Medulla oblongata (tissue), 1 donor: ENCODE measurements at regions not wholly inside any gene's neighbourhood (a gene's known extent, or its start where the extent isn't known, plus 50 kb on each side); places are given as distances from the start of the nearest gene placed in this dataset.
"Not testable (repeated sequence)": the region's sequence is repeated elsewhere in the genome, so short reads cannot be mapped to it uniquely, and the experiment has no call there.

ENCODE experiments used
- DNase-seq: peaks from one replicate; pipeline ENCODE4 v3.0.0-alpha.2; 2015; ENCODE audit errors: extremely low spot score

GRCh38 chr4:138400543-138400942 lies 158.4 kb upstream of the SLC7A11 start:
- DNase-seq, result no peak

- no peak for DNase-seq
These were observed 157.9 kb upstream of the SLC7A11 start for GRCh38 chr4:138400066-138400465.

GRCh38 chr4:138399081-138399480 lies 156.9 kb upstream of the SLC7A11 start:
- DNase-seq, result no peak

GRCh38 chr4:138398322-138398721 lies 156.2 kb upstream of the SLC7A11 start:
- peak; percentile 36 for DNase-seq

GRCh38 chr4:138393886-138394610 lies 151.9 kb upstream of the SLC7A11 start:
- no peak for DNase-seq

GRCh38 chr4:138392751-138393308 lies 150.7 kb upstream of the SLC7A11 start:
- no peak for DNase-seq

- no peak for DNase-seq
These were observed 148.0 kb upstream of the SLC7A11 start for GRCh38 chr4:138389976-138390685.

GRCh38 chr4:138374947-138375346 lies 132.8 kb upstream of the SLC7A11 start:
- no peak for DNase-seq

GRCh38 chr4:138367942-138368341 lies 125.8 kb upstream of the SLC7A11 start:
- DNase-seq, result no peak

GRCh38 chr4:138352446-138352845 lies 110.3 kb upstream of the SLC7A11 start:
- DNase-seq, result not testable (repeated sequence)

- no peak for DNase-seq
These were observed 105.9 kb upstream of the SLC7A11 start for GRCh38 chr4:138348055-138348454.

GRCh38 chr4:138347561-138347960 lies 105.4 kb upstream of the SLC7A11 start:
- DNase-seq, result no peak

- DNase-seq, result no peak
These were observed 102.7 kb upstream of the SLC7A11 start for GRCh38 chr4:138344851-138345250.

- DNase-seq, result no peak
These were observed 101.9 kb upstream of the SLC7A11 start for GRCh38 chr4:138344054-138344453.

- no peak for DNase-seq
These were observed 99.7 kb upstream of the SLC7A11 start for GRCh38 chr4:138341739-138342415.

- DNase-seq, result no peak
These were observed 96.7 kb upstream of the SLC7A11 start for GRCh38 chr4:138338840-138339239.

- DNase-seq, result not testable (repeated sequence)
These were observed 96.1 kb upstream of the SLC7A11 start for GRCh38 chr4:138338222-138338621.

GRCh38 chr4:138334346-138335016 lies 92.3 kb upstream of the SLC7A11 start:
- no peak for DNase-seq

- DNase-seq, result not testable (repeated sequence)
These were observed 90.3 kb upstream of the SLC7A11 start for GRCh38 chr4:138332415-138332814.

- DNase-seq, result peak; percentile 13
These were observed 88.4 kb upstream of the SLC7A11 start for GRCh38 chr4:138330531-138330930.

GRCh38 chr4:138329506-138330070 lies 87.4 kb upstream of the SLC7A11 start:
- no peak for DNase-seq
